RPMI8226 (cell line): ENCODE measurements at regions not wholly inside any gene's neighbourhood (a gene's known extent, or its start where the extent isn't known, plus 50 kb on each side); places are given as distances from the start of the nearest gene placed in this dataset.
"Not testable (repeated sequence)": the region's sequence is repeated elsewhere in the genome, so short reads cannot be mapped to it uniquely, and the experiment has no call there.

Source experiments
- DNase-seq: peaks from one replicate; pipeline ENCODE4 v3.0.0-alpha.2; 2015

DNA sequence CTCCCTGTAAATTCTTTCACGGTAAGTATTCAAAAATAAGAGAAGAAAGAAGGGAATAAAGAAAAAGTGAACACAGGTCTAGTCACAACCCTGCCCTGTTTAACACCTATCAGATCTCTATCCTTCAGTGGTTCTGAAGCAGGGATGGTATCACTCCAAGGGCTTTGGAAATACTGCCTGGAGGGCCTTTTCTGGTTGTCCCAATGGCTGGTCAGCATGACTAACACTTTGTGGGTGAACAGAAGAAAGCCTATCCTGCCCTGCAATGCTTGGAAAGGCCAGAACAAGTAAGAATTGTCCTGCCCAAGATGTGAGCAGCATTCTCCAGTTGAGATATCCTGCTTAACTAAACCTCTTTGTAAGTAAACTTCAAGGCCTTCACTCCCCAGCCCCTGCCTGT, 124.9 kb downstream of the TMEM167A start:
- no peak for DNase-seq

- DNase-seq = not testable (repeated sequence)
Measured at GRCh38 chr5:82944267-82944666, 132.9 kb downstream of the TMEM167A start.

- DNase-seq = peak; percentile 30
Measured at GRCh38 chr5:82942083-82942881, 134.9 kb downstream of the TMEM167A start.

DNA sequence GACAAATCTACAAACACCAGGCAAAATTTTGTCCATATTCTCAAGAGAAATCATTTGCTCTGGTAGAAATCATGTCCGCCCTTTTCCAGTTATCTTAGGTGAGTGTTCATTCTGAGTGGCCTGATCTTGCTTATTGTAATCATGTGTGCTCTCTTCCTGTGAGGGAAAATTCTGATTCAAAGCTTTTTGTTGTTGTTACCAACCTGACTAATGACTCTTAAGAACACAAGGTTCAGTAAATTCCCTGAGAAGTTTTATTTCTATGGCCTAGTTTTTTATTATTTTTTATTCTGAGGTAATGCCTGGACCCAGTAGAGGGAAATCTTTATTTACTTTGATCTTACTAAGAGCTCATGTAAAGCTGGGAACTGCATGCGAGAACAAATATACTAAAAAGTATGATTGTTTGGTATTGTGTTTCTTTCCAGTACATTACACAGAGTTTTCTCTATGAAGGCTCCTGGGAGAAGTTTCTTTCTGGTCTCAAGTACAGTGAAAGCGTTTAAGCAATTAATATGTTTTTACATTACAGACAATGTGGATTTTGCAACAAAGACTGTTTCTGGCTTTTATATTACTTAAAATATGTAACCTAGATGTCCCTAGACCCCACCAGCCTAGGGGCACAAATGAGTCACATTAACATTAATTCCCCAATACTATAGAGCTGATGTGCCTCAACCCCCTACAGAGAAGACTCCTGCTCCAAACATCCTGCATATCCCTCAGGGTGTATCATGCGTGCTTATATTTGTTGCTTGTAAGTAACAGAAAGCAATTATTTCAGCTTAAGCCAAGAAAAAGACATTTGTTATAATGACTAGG, 138.1 kb downstream of the TMEM167A start:
- no peak for DNase-seq

DNA sequence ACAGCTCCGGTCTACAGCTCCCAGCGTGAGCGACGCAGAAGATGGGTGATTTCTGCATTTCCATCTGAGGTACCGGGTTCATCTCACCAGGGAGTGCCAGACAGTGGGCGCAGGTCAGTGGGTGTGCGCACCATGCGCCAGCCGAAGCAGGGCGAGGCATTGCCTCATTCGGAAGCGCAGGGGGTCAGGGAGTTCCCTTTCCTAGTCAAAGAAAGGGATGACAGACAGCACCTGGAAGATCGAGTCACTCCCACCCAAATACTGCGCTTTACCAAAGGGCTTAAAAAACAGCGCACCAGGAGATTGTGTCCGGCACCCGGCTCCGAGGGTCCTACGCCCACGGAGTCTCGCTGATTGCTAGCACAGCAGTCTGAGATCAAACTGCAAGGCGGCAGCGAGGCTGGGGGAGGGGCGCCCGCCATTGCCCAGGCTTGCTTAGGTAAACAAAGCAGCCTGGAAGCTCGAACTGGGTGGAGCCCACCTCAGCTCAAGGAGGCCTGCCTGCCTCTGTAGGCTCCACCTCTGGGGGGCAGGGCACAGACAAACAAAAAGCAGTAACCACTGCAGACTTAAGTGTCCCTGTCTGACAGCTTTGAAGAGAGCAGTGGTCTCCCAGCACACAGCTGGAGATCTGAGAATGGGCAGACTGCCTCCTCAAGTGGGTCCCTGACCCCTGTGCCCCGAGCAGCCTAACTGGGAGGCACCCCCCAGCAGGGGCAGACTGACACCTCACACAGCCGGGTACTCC, 144.5 kb downstream of the TMEM167A start:
- DNase-seq = not testable (repeated sequence)

GRCh38 chr5:82931110-82931509, 146.1 kb downstream of the TMEM167A start:
- no peak for DNase-seq

DNA sequence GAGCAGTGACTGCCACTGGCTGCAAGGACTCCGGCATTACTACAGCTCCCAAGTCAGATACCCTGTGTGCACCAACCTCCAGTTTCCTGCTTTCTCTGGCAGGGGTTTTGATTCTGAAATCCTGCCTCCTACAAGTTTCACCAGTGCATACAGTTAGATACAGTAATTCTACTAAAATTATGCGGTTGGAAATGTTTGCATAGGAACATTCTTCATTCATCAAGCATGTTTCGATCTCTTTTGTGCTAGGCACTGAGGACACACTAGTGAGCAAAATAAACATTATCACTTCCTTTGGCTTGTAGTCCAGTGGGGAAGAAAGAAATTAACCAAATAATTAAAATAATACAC, 152.2 kb downstream of the TMEM167A start:
- DNase-seq = no peak

GRCh38 chr5:82924226-82925060, 152.8 kb downstream of the TMEM167A start:
- DNase-seq = no peak

- DNase-seq = no peak
Measured at GRCh38 chr5:82922086-82922734, 155.0 kb downstream of the TMEM167A start.

DNA sequence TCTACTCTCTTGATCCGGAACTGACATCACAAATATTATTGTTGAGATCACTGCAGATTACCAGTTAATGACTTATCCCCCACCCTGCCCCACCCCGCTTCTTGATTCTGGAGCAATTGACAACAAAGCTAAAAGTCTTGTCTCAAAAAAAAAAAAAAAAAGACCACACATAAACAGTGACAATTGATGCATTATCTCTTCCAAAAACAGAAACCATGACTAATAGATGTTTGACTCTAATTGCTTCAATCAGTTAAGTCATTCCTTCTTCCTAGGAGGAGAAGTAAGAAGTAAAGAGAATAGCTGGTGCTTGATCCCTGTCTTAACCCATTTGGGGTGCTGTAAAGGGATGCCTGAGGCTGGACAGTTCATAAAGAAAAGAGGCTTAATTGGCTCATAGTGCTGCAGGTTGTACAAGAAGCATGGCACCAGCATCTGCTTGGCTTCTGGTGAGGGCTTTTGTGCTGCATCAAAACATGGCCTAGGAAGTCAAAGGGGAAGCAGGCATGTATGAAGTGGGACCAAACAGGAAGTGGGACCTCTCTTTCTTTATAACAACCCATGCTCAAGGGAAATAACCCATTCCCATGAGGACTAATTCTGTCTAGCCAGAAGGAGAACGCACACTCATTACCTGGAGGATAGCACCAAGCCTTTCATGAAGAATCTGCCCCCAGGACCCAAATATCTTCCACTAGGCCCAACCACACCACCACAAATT, 158.7 kb downstream of the TMEM167A start:
- no peak for DNase-seq

GRCh38 chr5:82917584-82917983, 159.6 kb downstream of the TMEM167A start:
- DNase-seq = no peak

GRCh38 chr5:82913971-82914370, 163.2 kb downstream of the TMEM167A start:
- DNase-seq = no peak

DNA sequence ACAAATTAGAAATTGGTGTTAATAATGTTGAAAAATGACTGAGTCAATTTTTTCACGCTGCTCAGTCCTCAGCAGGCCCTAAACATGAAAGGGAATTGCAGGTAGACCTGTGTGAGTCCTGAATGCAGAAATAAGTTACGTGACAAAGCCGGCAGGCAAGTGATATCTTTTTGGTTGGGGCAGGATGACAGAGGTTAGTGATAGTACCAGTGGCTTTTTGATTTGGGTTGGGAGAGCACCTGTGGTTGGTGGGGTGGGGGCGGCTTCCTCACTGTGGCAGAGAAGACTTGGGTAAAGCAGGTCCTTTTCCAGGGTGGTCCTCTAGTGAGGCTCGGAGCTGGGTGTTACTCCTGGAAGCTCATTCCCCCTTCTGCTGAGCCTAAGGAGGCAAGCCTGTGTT, 164.7 kb downstream of the TMEM167A start:
- DNase-seq = no peak

GRCh38 chr5:82911910-82912309, 165.3 kb downstream of the TMEM167A start:
- DNase-seq = no peak

DNA sequence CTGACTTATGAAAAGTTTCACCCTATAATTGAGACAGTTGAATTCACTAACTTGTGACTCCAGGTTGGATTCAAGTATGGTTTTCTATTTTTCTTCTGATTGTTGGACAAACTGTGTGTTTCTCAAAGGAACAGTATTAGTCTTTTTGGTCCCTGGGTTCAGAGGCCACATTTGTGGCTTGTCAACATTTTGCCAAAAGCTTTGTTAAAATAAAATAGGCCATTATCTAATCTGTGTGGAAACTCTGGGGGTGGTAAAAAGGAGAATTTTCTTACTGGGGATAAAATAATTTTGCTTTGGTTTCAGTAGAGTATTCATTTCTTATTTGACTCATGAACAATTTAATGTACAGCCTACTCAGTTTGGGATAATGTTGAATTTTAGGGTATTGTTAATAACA, 166.3 kb downstream of the TMEM167A start:
- DNase-seq = no peak

- no peak for DNase-seq
Measured at GRCh38 chr5:82910491-82910890, 166.7 kb downstream of the TMEM167A start.

DNA sequence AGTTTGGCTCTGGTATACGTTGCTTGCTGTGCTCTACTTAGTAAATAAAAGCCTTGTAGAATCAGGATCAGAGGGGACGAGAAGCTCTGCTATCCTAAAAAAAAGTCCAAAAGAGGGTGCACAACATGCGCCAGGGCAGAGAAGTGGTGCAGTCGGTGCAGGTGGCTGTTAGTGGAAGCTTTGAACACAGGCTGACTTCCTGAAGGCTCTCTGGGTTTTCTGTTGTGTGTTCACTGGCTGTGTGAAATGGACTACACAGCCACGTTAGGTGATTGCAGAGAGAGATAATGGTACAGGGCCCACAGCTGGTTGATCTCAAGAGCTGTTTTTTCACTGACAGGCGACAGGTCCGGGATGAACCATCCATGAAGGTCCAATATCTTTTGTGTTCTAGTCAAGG, 167.4 kb downstream of the TMEM167A start:
- DNase-seq = no peak

- DNase-seq = no peak
Measured at GRCh38 chr5:82905986-82906385, 171.2 kb downstream of the TMEM167A start.

DNA sequence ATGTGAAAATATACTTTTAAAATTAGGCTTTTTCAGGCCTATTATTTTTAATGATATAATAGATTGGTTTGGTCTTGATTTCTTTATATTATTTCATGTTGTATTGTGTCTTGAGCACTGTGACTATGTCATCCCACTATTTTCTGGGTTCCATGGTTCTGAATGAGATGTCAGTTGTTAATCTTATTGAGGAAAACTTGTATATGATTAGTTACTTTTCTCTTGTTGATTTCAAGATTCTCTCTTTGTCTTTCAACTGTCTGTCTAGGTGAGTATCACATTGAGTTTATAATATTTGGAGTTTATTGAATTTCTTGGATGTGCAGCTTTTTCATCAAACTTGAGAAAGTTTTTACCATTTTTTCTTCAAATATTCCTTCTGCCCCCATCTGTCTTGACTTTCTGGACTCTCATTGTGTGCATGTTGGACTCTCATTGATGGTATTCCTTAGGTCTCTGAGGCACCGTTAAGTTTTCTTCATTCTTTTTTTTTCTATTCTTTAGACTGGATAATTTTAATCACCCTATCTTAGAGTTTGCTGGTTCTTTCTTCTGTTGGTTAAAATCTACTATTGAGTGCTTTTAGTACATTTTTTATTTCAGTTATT, 175.8 kb downstream of the TMEM167A start:
- no peak for DNase-seq

GRCh38 chr5:82894716-82895115, 182.5 kb downstream of the TMEM167A start:
- DNase-seq = no peak

DNA sequence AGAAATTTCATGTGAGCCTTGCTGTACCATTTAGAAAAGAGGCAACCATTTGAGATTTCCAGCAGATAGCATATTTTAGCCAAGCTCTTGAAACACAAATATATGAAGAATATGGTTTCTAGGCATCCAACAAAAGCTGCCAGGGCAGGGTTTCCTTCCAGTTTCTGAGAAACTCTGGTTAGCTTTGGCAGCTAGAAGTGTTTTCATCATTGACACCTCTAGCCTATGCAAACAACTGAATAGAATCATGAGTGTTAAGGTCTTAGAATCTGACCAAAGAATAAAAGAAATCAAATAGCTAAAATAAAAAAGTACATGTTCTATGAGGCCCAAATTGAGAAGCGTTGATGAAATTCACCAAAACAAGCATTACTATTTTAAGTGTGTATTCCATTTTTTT, 188.1 kb downstream of the TMEM167A start:
- no peak for DNase-seq
